HUES6 (cell line): ENCODE measurements at regions not wholly inside any gene's neighbourhood (a gene's known extent, or its start where the extent isn't known, plus 50 kb on each side); places are given as distances from the start of the nearest gene placed in this dataset.
"Not testable (repeated sequence)": the region's sequence is repeated elsewhere in the genome, so short reads cannot be mapped to it uniquely, and the experiment has no call there.

Experiments used
- H3K27ac ChIP-seq: 2 replicates; pipeline ENCODE4 v1.7.0; 2013; ENCODE audit warnings: low read depth, mild to moderate bottlenecking, low read length, inconsistent platforms
- H3K27me3 ChIP-seq: 2 replicates; pipeline ENCODE4 v1.6.1; 2013; ENCODE audit warnings: low read length; ENCODE audit not compliant: control insufficient read depth, insufficient read depth
- H3K36me3 ChIP-seq: 2 replicates; pipeline ENCODE4 v1.6.1; 2013; ENCODE audit warnings: low read length; ENCODE audit not compliant: control insufficient read depth, insufficient read depth
- H3K4me1 ChIP-seq: 2 replicates; pipeline ENCODE4 v1.6.1; 2013; ENCODE audit warnings: low read length; ENCODE audit not compliant: control insufficient read depth, insufficient read depth
- H3K4me3 ChIP-seq: 2 replicates; pipeline ENCODE4 v1.5.1; 2013; ENCODE audit warnings: low read depth, low read length
- H3K9ac ChIP-seq: one replicate; pipeline ENCODE4 v1.6.1; 2013; ENCODE audit warnings: mild to moderate bottlenecking, low read length
- H3K9me3 ChIP-seq: 2 replicates; pipeline ENCODE4 v1.6.1; 2013; ENCODE audit warnings: low read depth, low read length; ENCODE audit not compliant: control insufficient read depth, insufficient read depth

- Histone ChIP-seq H3K36me3 (no peaks in the 10 kb centered on the region), H3K27ac (no peak overlapping the region), H3K4me3 (no peak overlapping the region), H3K27me3 (no peaks in the 10 kb centered on the region), H3K4me1 (peaks cover 3% of the 10 kb centered on the region; the same call in 1 of the 2 replicates), H3K9me3 (0 out of 2 replicates have a peak, but pooled peaks cover 4% of the 10 kb centered on the region), H3K9ac (no peak overlapping the region)
Observed at GRCh38 chr4:14335872-14336271, 666.4 kb upstream of the CPEB2 start.

- H3K27ac ChIP-seq: no peak overlapping the region
- peaks cover 3% of the 10 kb centered on the region; the same call in 1 of the 2 replicates for H3K4me1 ChIP-seq
- H3K27me3 ChIP-seq: no peaks in the 10 kb centered on the region
- 0 out of 2 replicates have a peak, but pooled peaks cover 4% of the 10 kb centered on the region for H3K9me3 ChIP-seq
- H3K4me3 ChIP-seq: no peak overlapping the region
- H3K36me3 ChIP-seq: no peaks in the 10 kb centered on the region
- no peak overlapping the region for H3K9ac ChIP-seq
Observed at GRCh38 chr4:14336656-14337055, 665.6 kb upstream of the CPEB2 start.

GRCh38 chr4:14337892-14338584 lies 664.2 kb upstream of the CPEB2 start:
- Histone ChIP-seq H3K9ac (no peak overlapping the region), H3K27me3 (no peaks in the 10 kb centered on the region), H3K9me3 (0 out of 2 replicates have a peak, but pooled peaks cover 4% of the 10 kb centered on the region), H3K36me3 (no peaks in the 10 kb centered on the region), H3K27ac (no peak overlapping the region), H3K4me1 (peaks cover 3% of the 10 kb centered on the region; the same call in 1 of the 2 replicates), H3K4me3 (no peak overlapping the region)

- no peak overlapping the region for H3K27ac ChIP-seq
- no peak overlapping the region for H3K4me3 ChIP-seq
- no peaks in the 10 kb centered on the region for H3K27me3 ChIP-seq
- H3K9me3 ChIP-seq: 0 out of 2 replicates have a peak, but pooled peaks cover 4% of the 10 kb centered on the region
- H3K36me3 ChIP-seq: no peaks in the 10 kb centered on the region
- H3K9ac ChIP-seq: no peak overlapping the region
- H3K4me1 ChIP-seq: peaks cover 3% of the 10 kb centered on the region; the same call in 1 of the 2 replicates
Observed at GRCh38 chr4:14338585-14339265, 663.6 kb upstream of the CPEB2 start.

- H3K9me3 ChIP-seq: no peaks in the 10 kb centered on the region
- H3K4me3 ChIP-seq: no peak overlapping the region
- no peaks in the 10 kb centered on the region for H3K27me3 ChIP-seq
- H3K36me3 ChIP-seq: no peaks in the 10 kb centered on the region
- H3K9ac ChIP-seq: no peak overlapping the region
- peaks cover 3% of the 10 kb centered on the region; the same call in 1 of the 2 replicates for H3K4me1 ChIP-seq
- no peak overlapping the region for H3K27ac ChIP-seq
Observed at GRCh38 chr4:14339715-14340114, 662.6 kb upstream of the CPEB2 start.

- peaks cover 3% of the 10 kb centered on the region; the same call in 1 of the 2 replicates for H3K4me1 ChIP-seq
- H3K27ac ChIP-seq: no peak overlapping the region
- no peak overlapping the region for H3K4me3 ChIP-seq
- H3K9ac ChIP-seq: no peak overlapping the region
- H3K27me3 ChIP-seq: no peaks in the 10 kb centered on the region
- H3K36me3 ChIP-seq: no peaks in the 10 kb centered on the region
- H3K9me3 ChIP-seq: no peaks in the 10 kb centered on the region
Observed at GRCh38 chr4:14340321-14340720, 662.0 kb upstream of the CPEB2 start.

GRCh38 chr4:14343961-14344360 lies 658.3 kb upstream of the CPEB2 start:
- no peaks in the 10 kb centered on the region for H3K36me3 ChIP-seq
- peaks cover 3% of the 10 kb centered on the region; the same call in 1 of the 2 replicates for H3K4me1 ChIP-seq
- H3K9me3 ChIP-seq: no peaks in the 10 kb centered on the region
- no peak overlapping the region for H3K4me3 ChIP-seq
- H3K27ac ChIP-seq: no peak overlapping the region
- no peaks in the 10 kb centered on the region for H3K27me3 ChIP-seq
- H3K9ac ChIP-seq: no peak overlapping the region

GRCh38 chr4:14345356-14345775 lies 656.9 kb upstream of the CPEB2 start:
- H3K27ac ChIP-seq: no peak overlapping the region
- H3K9me3 ChIP-seq: no peaks in the 10 kb centered on the region
- H3K4me1 ChIP-seq: no peaks in the 10 kb centered on the region
- no peak overlapping the region for H3K9ac ChIP-seq
- H3K27me3 ChIP-seq: no peaks in the 10 kb centered on the region
- no peaks in the 10 kb centered on the region for H3K36me3 ChIP-seq
- no peak overlapping the region for H3K4me3 ChIP-seq

- Histone ChIP-seq H3K36me3 (no peaks in the 10 kb centered on the region), H3K4me3 (no peak overlapping the region), H3K27ac (no peak overlapping the region), H3K9me3 (no peaks in the 10 kb centered on the region), H3K27me3 (no peaks in the 10 kb centered on the region), H3K9ac (no peak overlapping the region), H3K4me1 (no peaks in the 10 kb centered on the region)
Observed at GRCh38 chr4:14347526-14347925, 654.8 kb upstream of the CPEB2 start.

GRCh38 chr4:14348506-14348905 lies 653.8 kb upstream of the CPEB2 start:
- no peak overlapping the region for H3K4me3 ChIP-seq
- no peaks in the 10 kb centered on the region for H3K4me1 ChIP-seq
- H3K27me3 ChIP-seq: no peaks in the 10 kb centered on the region
- no peaks in the 10 kb centered on the region for H3K9me3 ChIP-seq
- H3K9ac ChIP-seq: no peak overlapping the region
- no peak overlapping the region for H3K27ac ChIP-seq
- no peaks in the 10 kb centered on the region for H3K36me3 ChIP-seq

- not testable (repeated sequence) for H3K4me1 ChIP-seq, H3K27ac ChIP-seq, H3K9ac ChIP-seq, H3K27me3 ChIP-seq, H3K36me3 ChIP-seq, H3K4me3 ChIP-seq, H3K9me3 ChIP-seq
Observed at GRCh38 chr4:14358544-14359160, 643.6 kb upstream of the CPEB2 start.
